ENCODE measurements at regions not wholly inside any gene's neighbourhood (a gene's known extent, or its start where the extent isn't known, plus 50 kb on each side); places are given as distances from the start of the nearest gene placed in this dataset.

DNA sequence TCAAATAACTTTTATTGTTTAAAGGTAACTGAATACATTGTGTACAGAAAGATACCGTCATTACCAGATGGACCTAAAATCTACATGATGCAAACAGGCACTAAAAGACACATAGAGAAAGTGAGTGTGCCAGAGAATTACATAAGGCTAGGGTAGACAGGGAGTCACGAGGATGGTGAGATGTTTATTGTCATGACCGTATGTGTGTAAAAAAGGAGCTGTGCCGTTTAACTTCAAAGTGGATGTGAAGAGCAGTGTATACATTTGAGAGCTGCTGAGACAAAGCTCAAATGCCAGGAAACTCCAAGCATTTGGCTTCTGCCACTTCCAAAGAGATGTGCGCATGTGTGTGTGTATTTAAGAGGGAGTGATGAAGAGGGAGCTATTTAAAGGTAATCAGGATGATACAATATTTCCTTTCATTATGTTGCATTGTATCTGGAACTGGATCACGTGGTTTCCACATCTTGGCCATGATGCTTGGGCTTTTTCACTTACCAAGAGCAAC is 51.4 kb upstream of the IGF1R start:
- TF ChIP-seq, protein P1, sequence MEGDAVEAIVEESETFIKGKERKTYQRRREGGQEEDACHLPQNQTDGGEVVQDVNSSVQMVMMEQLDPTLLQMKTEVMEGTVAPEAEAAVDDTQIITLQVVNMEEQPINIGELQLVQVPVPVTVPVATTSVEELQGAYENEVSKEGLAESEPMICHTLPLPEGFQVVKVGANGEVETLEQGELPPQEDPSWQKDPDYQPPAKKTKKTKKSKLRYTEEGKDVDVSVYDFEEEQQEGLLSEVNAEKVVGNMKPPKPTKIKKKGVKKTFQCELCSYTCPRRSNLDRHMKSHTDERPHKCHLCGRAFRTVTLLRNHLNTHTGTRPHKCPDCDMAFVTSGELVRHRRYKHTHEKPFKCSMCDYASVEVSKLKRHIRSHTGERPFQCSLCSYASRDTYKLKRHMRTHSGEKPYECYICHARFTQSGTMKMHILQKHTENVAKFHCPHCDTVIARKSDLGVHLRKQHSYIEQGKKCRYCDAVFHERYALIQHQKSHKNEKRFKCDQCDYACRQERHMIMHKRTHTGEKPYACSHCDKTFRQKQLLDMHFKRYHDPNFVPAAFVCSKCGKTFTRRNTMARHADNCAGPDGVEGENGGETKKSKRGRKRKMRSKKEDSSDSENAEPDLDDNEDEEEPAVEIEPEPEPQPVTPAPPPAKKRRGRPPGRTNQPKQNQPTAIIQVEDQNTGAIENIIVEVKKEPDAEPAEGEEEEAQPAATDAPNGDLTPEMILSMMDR (conservative IDR thresholded peaks at IDR 0.05), result no peak
- no peak for TF ChIP-seq ZFX (IDR thresholded peaks at IDR 0.05)
